ENCODE measurements at regions not wholly inside any gene's neighbourhood (a gene's known extent, or its start where the extent isn't known, plus 50 kb on each side); places are given as distances from the start of the nearest gene placed in this dataset.

- no peaks in the 10 kb centered on the region for H3K27me3 Mint-ChIP-seq (ENCODE audit: low read depth, poor library complexity)
- TF ChIP-seq CTCF (IDR thresholded peaks at IDR 0.05), result no peak
- no peak overlapping the region for H3K4me3 Mint-ChIP-seq
- no peak for DNase-seq
- no peaks in the 10 kb centered on the region for H3K36me3 Mint-ChIP-seq (ENCODE audit: low read depth)
- peaks cover 10% of the 10 kb centered on the region for H3K9me3 Mint-ChIP-seq
- H3K27ac Mint-ChIP-seq, result no peak overlapping the region
- H3K4me1 Mint-ChIP-seq, result no peaks in the 10 kb centered on the region
Measured at GRCh38 chr10:64586934-64587503, 1065.8 kb downstream of the REEP3 start.

- no peaks in the 10 kb centered on the region for H3K36me3 Mint-ChIP-seq (ENCODE audit: low read depth)
Measured at GRCh38 chr10:64594072-64594471, 1072.9 kb downstream of the REEP3 start.

GRCh38 chr10:64598600-64598999 lies 1077.4 kb downstream of the REEP3 start:
- Mint-ChIP-seq H3K9me3 (no peaks in the 10 kb centered on the region), H3K4me1 (no peaks in the 10 kb centered on the region), H3K27me3 (ENCODE audit: low read depth, poor library complexity) (no peaks in the 10 kb centered on the region), H3K27ac (no peak overlapping the region), H3K4me3 (no peak overlapping the region), H3K36me3 (ENCODE audit: low read depth) (no peaks in the 10 kb centered on the region)
- no peak for TF ChIP-seq CTCF (IDR thresholded peaks at IDR 0.05)
- no peak for DNase-seq

More at GRCh38 chr10:64594072-64594471, 1072.9 kb downstream of the REEP3 start:
- Mint-ChIP-seq H3K9me3 (no peaks in the 10 kb centered on the region), H3K27me3 (ENCODE audit: low read depth, poor library complexity) (no peaks in the 10 kb centered on the region), H3K4me3 (no peak overlapping the region), H3K4me1 (no peaks in the 10 kb centered on the region), H3K27ac (no peak overlapping the region)
- TF ChIP-seq CTCF (IDR thresholded peaks at IDR 0.05), result no peak
- no peak for DNase-seq

GRCh38 chr10:64601298-64601697 lies 1080.1 kb downstream of the REEP3 start:
- Mint-ChIP-seq H3K4me1 (no peaks in the 10 kb centered on the region), H3K27ac (no peak overlapping the region), H3K4me3 (no peak overlapping the region), H3K9me3 (no peaks in the 10 kb centered on the region), H3K36me3 (ENCODE audit: low read depth) (no peaks in the 10 kb centered on the region), H3K27me3 (ENCODE audit: low read depth, poor library complexity) (no peaks in the 10 kb centered on the region)
- DNase-seq, result no peak
- no peak for TF ChIP-seq CTCF (IDR thresholded peaks at IDR 0.05)

- no peak for TF ChIP-seq CTCF (IDR thresholded peaks at IDR 0.05)
- Mint-ChIP-seq H3K27ac (no peak overlapping the region), H3K36me3 (ENCODE audit: low read depth) (no peaks in the 10 kb centered on the region), H3K4me1 (peaks cover 5% of the 10 kb centered on the region), H3K9me3 (no peaks in the 10 kb centered on the region), H3K27me3 (ENCODE audit: low read depth, poor library complexity) (no peaks in the 10 kb centered on the region), H3K4me3 (no peak overlapping the region)
- DNase-seq, result no peak
Measured at GRCh38 chr10:64617085-64617484, 1095.9 kb downstream of the REEP3 start.

- DNase-seq, result no peak
- TF ChIP-seq CTCF (IDR thresholded peaks at IDR 0.05), result no peak
- Mint-ChIP-seq H3K4me1 (peaks cover 5% of the 10 kb centered on the region), H3K27ac (no peak overlapping the region), H3K9me3 (no peaks in the 10 kb centered on the region), H3K36me3 (ENCODE audit: low read depth) (no peaks in the 10 kb centered on the region), H3K4me3 (no peak overlapping the region), H3K27me3 (ENCODE audit: low read depth, poor library complexity) (no peaks in the 10 kb centered on the region)
Measured at GRCh38 chr10:64619102-64619501, 1097.9 kb downstream of the REEP3 start.
